LoVo (cell line): ENCODE measurements at regions not wholly inside any gene's neighbourhood (a gene's known extent, or its start where the extent isn't known, plus 50 kb on each side); places are given as distances from the start of the nearest gene placed in this dataset.
"Not testable (repeated sequence)": the region's sequence is repeated elsewhere in the genome, so short reads cannot be mapped to it uniquely, and the experiment has no call there.

Source experiments
- DNase-seq: peaks from one replicate; pipeline ENCODE4 v3.0.0-alpha.2; 2016; ENCODE audit warnings: low spot score

DNA sequence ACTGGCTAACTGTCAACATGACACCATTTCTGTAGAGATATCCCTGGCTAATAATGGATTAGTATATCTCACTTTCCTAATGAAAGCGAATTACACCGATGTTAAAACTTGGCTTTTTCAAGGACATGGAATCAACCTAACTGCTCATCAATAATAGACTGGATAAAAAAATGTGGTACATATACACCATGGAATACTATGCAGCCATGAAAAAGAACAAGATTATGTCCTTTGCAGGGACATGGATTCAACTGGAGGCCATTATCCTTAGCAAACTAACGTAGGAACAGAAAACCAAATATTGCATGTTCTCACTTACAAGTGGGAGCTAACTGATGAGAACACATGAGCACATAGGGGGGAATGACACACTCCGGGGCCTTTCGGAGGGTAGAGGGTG is 62.6 kb downstream of the ZIC1 start:
- DNase-seq, result no peak

DNA sequence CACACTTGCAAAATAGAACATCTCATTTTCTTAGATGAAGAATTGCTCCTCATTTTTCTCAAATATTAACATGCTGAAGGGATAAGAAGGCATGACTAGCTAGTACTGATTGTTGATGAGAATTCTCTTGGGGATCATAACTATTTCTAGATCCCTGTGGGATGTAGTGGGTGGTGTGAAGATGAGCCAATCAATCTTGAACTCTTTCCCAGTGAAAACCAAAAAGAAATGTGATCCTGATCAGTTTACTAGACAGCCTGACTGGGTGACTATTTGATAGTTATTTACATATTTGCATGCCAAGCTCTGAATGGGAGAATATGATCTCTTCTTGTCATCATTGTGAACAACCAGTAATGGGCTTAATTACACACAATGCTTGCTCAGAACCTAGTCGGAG is 63.7 kb downstream of the ZIC1 start:
- no peak for DNase-seq

DNA sequence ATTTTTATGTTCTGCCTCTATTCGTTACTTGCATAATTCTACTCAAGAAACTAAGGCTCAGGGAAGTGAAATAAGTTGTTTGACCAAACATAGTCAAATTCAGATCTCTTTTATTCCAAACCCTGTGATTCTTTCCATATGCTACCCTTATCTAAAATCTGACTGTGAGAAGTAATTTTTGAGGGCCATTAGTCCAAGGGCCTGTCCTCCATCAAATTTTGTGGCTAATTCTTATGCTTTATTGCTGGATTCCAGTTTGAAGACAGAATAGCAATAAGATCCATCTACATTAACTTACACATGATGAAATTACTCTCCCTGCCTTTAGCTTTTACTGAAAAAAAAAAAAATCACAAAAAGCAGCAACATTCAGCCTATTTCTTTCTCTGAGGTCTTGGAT is 74.0 kb downstream of the ZIC1 start:
- DNase-seq, result no peak

DNA sequence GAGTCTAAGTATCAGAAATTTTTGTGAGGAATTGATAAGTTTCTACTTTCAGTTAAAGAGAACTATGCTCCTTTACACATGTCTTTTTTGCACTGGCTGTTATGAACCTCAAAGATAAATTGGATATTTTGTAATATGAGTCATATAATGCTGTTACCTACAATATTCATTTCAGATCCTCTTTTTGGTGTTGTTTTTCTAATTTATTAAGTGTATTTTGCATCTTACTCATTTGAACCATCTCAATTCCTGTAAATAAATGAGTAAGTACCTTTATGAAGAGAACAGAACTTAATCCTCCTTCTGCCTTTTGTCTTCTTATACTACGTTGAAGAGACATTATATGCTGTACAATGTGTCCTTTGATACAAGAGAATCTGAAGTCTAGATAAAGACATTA is 74.4 kb downstream of the ZIC1 start:
- DNase-seq, result no peak

DNA sequence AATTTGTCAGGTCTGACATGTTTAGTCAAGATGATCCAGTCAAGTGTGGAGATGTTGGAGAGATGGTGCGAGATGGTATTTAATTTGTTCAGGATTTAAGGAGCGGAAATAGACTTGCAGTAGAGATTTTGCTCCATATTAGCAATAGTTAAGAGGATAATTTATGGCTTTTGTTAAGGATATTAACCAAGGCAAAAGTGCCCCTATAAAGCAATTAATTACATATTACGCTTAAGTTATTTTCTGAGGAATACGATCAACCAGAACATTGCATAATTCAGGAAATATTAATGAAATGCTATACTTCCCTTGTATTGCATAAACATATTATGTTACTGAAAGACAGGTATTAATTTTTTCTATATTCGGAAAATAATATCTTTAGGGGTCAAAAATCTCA is 83.9 kb downstream of the ZIC1 start:
- no peak for DNase-seq

DNA sequence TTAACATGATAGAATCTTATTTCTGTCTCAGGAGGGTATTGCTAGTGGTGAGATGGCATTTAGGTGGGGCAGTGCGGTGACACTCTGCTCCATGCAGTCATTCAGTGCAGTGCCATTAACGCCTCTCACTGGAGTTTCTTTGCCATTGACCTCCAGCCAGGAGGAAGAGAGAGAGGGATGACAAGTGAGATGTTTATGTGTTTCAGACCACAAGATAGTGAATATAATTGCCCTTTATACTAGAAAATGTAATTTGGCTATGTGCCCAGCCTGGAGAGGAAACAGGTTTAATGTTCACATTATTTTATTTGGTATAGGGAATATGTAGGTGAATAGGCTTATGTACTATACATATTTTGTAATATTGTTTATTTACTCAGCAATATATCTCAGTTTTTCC is 84.5 kb downstream of the ZIC1 start:
- DNase-seq, result no peak

DNA sequence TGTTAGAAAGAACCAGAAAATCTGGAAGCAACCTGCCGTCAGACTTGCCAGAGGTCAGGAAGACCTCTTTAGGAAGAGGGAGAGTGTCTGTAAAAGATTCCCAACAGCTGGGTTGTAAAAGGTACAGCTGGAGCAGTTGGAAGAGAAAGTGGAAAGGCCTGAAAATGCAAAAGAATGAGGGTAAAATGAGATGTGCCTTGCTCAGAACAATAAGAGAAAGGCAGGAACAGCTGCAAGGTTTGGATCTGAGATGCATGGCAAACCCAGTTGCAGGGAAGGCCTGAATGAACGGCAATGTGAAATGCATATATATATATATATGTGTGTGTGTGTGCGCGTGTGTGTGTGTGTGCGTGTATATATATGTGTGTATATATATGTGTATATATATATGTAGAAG is 88.1 kb downstream of the ZIC1 start:
- no peak for DNase-seq

DNA sequence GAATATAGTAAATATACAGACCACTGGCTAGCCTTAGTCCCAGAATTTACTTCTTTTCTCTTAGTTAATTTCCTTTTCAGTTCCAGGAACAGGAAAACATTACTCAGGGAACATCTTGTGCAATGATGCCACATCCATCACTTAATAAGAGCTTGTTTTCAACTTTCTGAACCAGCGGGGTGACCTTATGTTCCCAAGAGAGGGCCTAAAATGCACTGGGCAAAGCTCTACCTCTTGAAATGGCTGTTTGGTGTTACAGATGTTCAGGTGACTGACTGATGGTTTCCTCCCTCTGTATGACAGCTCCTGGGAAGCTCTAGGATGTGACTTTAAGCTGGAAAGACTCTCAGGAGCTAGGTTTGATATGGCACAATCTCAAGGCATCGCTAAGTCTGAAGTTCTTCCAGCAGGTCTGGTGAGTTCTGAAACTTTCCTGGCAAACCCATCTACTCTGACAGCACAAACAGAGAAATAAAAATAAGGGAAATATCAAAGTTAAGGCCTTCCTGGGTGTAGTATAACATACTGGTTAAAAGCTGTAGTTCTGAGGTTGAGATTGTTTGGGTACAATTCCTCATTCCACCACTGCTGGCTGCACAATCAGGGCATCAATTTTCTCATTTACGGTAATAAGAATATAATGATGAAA is 98.6 kb downstream of the ZIC1 start:
- DNase-seq, result no peak

DNA sequence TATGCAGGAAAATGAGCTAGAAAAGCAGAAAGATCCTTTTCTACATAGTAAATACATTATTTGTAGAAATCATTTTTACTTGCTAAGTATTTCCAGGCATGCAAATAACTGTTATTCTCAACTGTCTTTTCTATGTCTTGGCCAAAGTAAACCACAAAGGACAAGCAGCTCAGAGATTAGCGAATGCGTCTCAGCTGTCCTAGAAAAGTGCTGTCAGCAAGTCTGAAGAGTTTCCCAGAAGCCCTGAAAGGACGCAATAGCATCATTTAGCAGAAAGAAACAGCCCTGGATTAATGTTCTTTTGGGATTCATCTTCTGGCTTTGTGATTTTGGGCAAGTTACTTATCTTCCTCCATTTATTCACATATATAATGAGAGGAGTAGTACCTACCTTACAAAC is 100.3 kb downstream of the ZIC1 start:
- DNase-seq, result no peak

DNA sequence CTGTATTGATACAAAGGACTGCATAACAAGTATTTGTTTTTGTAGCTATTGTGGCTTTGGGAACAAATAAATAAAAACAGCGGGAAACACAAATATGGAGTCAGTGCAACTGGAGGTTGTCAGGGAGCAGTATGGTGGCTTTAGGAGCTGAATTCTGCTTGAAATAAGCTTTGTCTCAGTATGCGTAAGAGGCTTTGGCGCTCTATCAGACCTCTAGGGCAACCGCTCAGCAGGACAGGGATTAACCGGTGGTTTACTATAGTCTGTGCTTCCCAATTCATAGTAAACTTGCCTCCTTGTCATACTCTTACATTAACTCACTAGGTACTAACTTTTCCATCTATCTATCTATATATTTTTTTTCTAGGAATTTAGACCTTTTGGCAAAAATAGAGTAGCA is 104.6 kb downstream of the ZIC1 start:
- DNase-seq, result no peak

DNA sequence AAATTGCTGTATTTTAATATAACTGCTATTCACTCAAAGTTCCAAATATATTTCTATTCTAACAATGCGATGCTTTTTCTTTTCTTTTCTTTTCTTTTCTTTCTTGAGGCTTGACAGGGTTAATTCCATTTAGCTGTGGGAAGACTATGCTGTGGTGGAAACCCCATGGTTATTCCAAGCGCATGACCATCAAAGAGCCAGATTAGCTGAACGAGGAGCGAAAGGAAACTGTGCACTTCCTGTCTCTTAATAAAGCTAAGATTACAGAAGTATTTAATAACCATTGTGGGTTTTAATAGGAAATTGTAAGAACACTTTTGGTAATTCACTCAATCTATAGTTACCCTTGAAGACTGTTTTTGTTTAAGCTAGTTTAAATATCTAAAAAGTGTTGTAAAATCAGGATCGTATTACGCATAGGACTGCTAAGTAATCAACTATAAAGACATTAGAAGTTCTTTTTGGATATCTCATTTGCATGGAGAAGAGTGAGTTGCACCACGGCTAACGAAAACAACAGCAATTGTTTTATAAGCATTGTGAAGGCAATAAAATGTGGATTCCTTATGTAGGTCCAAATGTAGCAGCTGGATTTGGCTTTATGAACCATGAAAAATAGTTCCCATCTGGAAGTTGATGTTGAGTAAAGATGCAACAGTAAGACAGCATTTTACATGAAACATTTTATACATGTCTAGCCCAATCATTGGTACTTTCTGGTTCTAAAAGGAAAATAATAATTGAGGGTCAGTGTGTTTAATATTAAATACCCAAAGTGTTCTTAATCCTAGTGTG is 105.4 kb downstream of the ZIC1 start:
- DNase-seq, result no peak

DNA sequence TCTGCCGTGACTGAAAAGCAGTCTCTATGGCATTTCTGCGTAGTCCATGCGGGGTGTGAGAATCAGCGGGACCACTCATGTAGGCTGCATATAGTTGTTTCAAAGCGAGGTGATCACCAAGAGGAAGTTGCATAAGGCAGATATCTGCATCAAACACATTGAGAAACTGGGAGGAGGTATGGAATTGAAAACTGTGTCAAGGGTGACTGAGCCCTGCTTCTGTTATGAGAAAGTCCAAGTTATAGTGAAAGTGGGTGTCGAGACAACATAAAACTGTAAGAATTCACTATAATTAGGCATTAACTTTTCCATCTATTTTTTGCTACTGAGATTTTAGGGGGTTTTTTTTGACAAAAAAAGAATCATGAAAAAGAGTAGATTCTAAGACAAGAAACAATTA is 109.3 kb downstream of the ZIC1 start:
- no peak for DNase-seq

DNA sequence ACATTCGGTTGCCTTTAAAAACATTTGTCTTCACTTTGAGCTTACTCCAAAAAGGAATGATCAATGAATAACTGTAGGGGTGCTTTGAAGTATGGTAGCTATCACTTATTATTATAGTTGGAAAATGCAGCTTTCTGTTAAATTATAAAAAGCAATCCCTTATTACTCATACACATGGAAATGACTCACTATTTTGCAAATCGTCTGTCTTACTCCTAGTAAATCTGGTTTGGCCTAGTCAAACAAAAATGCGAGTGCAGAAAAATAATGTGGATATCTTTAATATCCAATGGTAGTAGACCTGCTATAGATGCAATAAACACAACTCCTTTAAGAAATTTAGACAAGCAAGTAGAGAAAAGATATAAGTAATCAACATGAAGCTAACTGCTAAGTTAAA is 112.5 kb downstream of the ZIC1 start:
- DNase-seq, result no peak

DNA sequence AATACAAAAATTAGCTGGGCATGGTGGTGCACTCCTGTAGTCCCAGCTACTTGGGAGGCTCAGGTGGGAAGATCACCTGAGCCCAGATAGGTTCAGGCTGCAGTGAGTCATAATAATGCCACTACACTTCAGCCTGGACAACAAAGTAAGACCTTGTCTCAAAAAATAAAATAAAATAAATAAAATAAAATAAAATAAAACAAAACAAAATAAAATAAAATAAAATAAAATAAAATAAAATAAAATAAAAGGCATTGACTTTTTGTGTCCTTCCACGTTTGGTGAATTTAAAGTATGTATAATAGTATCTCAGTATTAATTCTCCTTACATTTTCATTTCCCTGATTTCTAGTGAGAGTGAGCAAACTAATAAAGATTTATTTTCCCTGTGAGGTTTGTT is 113.6 kb downstream of the ZIC1 start:
- not testable (repeated sequence) for DNase-seq

DNA sequence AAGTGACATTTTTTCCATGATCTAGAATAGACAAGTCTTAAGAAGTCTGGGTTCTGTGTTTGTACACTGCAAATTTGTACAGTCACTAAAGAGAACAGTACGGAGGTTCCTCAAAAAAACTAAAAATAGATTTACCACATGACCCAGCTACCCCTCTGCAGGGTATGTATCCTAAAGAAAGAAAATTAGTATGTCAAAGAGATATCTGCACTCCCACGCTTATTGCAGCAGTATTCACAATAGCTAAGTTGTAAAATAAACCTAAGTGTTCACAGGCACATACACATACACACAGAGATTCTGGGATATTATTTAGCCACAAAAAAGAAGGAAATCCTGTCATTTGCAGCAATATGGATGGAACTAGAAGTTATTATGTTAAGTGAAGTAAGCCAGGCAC is 120.4 kb downstream of the ZIC1 start:
- no peak for DNase-seq

DNA sequence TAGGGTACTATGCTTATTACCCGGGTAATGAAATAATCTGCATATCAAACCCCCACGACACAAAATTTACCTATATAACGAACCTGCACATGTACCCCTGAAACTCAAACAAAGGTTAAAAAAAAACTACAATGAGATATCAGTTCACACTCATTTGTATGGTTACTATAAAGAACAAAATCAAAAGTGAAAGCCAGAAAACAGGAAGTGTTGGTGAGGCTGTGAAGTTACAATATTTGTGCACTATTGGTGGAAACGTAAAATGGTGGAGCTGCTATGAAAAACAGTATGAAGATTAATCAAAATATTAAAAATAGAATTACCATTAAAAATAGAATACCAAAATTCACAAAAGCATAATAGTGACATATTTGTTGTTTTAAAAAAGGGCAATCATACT is 128.9 kb downstream of the ZIC1 start:
- no peak for DNase-seq

DNA sequence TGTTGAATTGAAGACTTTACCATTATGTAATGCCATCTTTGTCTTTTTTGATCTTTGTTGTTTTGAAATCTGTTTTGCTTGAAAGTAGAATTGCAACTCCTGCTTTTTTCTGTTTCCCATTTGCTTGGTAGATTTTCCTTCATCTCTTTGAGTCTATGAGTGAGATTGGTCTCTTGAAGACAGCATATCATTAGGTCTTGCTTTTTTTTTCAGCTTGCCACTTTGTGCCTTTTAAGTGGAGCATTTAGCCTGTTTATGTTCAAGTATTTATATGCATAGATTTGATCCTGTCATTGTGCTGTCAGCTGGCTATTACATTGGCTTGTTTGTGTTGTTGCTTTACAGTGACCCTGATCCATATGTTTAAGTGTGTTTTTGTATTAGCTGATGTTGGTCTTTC is 131.8 kb downstream of the ZIC1 start:
- DNase-seq, result no peak

DNA sequence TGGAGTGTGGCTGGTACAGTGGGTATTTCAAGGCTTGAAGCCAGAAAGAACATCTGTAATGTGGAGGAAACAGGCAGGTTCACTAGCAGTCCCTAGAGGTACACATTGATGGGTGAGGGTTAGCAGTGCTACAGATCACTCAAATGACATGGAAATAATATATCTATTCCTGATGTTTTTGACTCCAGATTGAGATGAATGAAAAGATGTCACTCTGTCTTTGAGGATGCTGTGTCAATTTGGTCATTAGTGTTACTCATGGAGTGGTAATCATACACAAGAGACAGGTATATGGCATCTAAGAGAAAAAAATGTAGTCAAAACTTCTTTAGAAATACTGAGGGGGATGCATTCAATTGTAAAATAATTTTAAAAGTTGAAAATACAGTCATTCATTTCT is 135.1 kb downstream of the ZIC1 start:
- DNase-seq, result no peak

DNA sequence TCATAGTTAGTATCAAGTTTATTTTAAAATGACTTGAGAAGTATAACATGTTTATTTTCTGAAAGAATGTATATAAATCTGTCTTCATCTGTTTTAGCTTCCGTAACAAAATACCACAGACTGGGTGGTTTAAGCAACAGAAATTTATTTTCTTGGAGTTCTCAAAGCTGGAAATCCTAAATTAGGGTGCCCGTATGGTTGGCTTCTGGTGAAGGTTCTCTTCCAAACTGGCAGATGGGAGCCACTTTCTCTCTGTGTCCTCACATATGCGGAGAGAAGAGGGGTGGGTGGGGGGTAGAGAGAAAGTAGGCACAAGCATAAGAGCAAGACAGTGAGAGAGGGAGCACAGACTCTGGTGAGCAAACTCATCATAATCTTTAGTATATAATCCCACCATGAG is 142.3 kb downstream of the ZIC1 start:
- DNase-seq, result no peak

DNA sequence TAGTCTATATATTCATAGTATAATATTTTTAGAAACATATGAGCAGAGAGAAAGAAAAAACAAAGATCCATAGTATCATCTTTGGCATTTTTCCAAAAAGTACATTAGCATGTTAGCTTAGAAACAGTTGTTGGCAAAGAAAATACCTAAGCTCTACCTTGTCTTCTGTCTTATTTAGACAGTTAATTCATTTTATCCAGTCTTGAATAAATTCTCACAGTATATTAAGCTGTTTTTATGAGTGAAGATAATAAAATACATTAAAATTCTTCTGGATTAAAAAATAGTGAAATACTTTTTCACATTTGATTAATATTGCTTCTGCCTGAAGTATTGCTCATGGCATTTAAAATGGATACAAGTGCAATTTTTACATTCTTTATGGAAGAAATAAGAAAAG is 145.2 kb downstream of the ZIC1 start:
- no peak for DNase-seq

DNA sequence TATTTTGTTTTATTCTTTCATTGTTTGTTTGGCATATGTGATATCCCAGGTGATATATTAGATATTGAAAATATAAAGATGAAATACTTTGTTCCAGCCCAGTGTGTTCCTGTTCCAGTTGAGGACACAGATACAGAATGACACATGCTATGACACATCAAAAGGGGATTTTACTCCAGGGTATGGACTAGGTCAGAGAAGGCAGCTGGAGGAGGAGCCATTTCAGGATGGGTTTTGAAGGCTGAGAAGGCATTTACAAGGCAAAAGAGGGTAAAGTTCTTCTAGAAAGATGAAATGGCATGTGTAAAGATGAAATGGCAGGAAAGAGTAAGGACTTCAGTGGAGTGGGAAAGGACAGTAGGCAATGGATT is 163.8 kb downstream of the ZIC1 start:
- DNase-seq, result no peak

DNA sequence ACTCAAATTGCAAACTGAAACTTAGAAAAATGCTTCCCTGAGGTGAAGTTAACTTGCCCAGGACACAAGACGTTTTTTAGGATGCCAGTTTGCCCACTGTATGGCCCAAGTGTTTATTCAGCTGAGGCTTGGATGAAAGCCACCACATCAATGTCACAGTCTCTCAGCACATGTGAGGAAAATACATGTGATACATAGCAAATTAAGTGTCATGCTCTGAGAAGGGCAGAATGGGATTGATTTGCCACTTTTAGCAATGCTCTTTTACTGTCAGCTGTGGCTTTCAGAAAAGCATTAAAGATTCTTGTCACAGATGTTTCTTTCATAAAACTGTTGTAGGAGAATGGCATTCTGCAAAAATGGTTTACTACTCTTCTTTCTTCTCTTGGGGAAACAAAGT is 165.5 kb downstream of the ZIC1 start:
- DNase-seq, result no peak

DNA sequence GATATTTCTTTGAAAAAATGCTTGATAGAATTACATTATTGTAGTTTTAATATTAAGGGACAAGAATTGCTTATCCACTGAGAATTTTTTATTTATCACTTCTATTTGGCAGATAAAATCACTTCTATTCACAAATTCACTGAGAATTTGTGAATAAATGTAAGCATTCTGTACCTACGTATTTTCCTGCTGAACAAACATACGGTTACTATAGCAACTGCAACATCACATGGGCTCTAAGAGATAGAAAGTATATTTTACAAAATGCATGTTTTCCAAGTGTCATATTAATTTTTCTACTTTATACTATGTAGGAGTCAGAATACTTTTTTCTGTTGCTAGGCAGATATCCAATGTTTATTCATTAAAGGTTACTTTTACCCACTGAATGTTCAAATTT is 166.2 kb downstream of the ZIC1 start:
- DNase-seq, result no peak

DNA sequence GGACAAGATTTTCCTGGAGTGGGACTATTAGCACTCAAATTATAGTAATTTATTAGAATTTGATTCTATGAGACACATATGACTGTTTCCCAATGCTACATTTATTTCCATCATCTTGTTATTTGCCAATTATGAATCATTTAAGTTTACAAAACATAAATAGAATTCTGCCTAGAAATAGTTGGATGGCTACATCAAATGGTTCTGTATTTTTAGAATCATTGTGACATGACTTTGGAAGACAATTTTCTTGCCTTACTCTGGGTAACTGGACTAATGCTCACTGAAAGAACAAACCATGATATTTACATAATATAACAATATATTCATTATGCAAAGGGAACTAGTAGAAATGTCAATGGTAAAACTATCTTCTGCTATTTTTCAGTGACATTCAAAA is 173.5 kb downstream of the ZIC1 start:
- no peak for DNase-seq
